ENCODE measurements at regions not wholly inside any gene's neighbourhood (a gene's known extent, or its start where the extent isn't known, plus 50 kb on each side); places are given as distances from the start of the nearest gene placed in this dataset.

- TF ChIP-seq ZNF507 (tag; conservative IDR thresholded peaks at IDR 0.05) (no peak), TEAD2 (tag; IDR thresholded peaks at IDR 0.05) (no peak), SAFB2 (IDR thresholded peaks at IDR 0.05; ENCODE audit: borderline replicate concordance, low read depth, low read length, severe bottlenecking) (no peak), DNMT1 (IDR thresholded peaks at IDR 0.05) (no peak), SRSF9 (IDR thresholded peaks at IDR 0.05; ENCODE audit: borderline replicate concordance, low read depth, low read length) (no peak), ZFP36 (IDR thresholded peaks at IDR 0.05; ENCODE audit: low read depth, low read length, partially characterized antibody) (no peak)
These were observed 216.1 kb downstream of the TRIM36 start (continued) for GRCh38 chr5:114953565-114953964.

- Histone ChIP-seq H3K9me3 (replicated peaks; ENCODE audit: control insufficient read depth, insufficient read depth, low read depth, low read length) (no peaks in the 10 kb centered on the region; the same call in 1 of the 2 replicates), H3K79me2 (ENCODE audit: control insufficient read depth, insufficient read depth, low read length) (no peaks in the 10 kb centered on the region), H3K9ac (ENCODE audit: insufficient read depth in 1 of 2, low read depth in 2 of 2, low read length in 2 of 2) (no peak overlapping the region), H3K27ac (ENCODE audit: extremely low read depth, low read depth, low read length) (no peak overlapping the region), H2AFZ (ENCODE audit: low read depth, low read length) (no peak overlapping the region), H3K9me1 (ENCODE audit: control insufficient read depth, insufficient read depth, low read length) (no peaks in the 10 kb centered on the region), H3K36me3 (ENCODE audit: control insufficient read depth, insufficient read depth, low read length) (no peaks in the 10 kb centered on the region), H4K20me1 (replicated peaks; ENCODE audit: control insufficient read depth, insufficient read depth, low read length) (no peaks in the 10 kb centered on the region), H3K4me2 (ENCODE audit: insufficient read depth, low read length) (no peak overlapping the region), H3K4me3 (no peak overlapping the region), H3K27me3 (ENCODE audit: control insufficient read depth in 2 of 2, insufficient read depth in 2 of 2, low read length in 2 of 2) (no peaks in the 10 kb centered on the region), H3K4me1 (replicated peaks in 1 of 2; ENCODE audit: control insufficient read depth in 2 of 2, insufficient read depth in 2 of 2, low read length in 2 of 2) (no peaks in the 10 kb centered on the region)
- in situ Hi-C loops (cut with MboI) = no loop called here
- FAIRE-seq (no peak), ATAC-seq (no peak), DNase-seq (ENCODE audit: extremely low read depth in 1 of 4, low spot score in 3 of 4) (no peak)
- ChIA-PET POLR2A (no interaction called here), CTCF (ENCODE audit: low intra/inter-chr PET ratio) (no interaction called here)
- intact Hi-C loops (cut with micrococcal nuclease) = no loop called here
- BruUV-seq (replicated peaks) = no TSS peak
- 0% methylated on average over 3 of the region's 5 CpGs for WGBS (ENCODE audit: insufficient coverage, low coverage, missing lambda C conversion rate)
- TF ChIP-seq RFX5 (IDR thresholded peaks at IDR 0.05; ENCODE audit: low read depth, low read length) (no peak), CREB1 (IDR thresholded peaks at IDR 0.05) (no peak), CREB1 (CRISPR knock-in tag; IDR thresholded peaks at IDR 0.05) (no peak), IRF9 (tag; IDR thresholded peaks at IDR 0.05) (no peak), UBTF (IDR thresholded peaks at IDR 0.05; ENCODE audit: borderline replicate concordance in 1 of 2, low read depth in 2 of 2, low read length in 2 of 2) (no peak), MYC (IDR thresholded peaks at IDR 0.05; ENCODE audit: low read depth, low read length) (no peak), MYC (CRISPR knock-in tag; IDR thresholded peaks at IDR 0.05; ENCODE audit: borderline replicate concordance, low read depth) (no peak), SRSF1 (IDR thresholded peaks at IDR 0.05; ENCODE audit: low read depth, low read length) (no peak), ZBED1 (IDR thresholded peaks at IDR 0.05) (no peak), PCBP1 (IDR thresholded peaks at IDR 0.05; ENCODE audit: low read depth, low read length, poor library complexity, severe bottlenecking) (no peak), TCF15 (CRISPR knock-in tag; IDR thresholded peaks at IDR 0.05) (no peak), CCNT2 (IDR thresholded peaks at IDR 0.05; ENCODE audit: borderline replicate concordance, extremely low read depth, insufficient read length, low read depth, low read length) (no peak)
These were observed 216.8 kb downstream of the TRIM36 start for GRCh38 chr5:114952876-114953275.

Data from K562 (cell line).